ENCODE measurements at regions not wholly inside any gene's neighbourhood (a gene's known extent, or its start where the extent isn't known, plus 50 kb on each side); places are given as distances from the start of the nearest gene placed in this dataset.

DNA sequence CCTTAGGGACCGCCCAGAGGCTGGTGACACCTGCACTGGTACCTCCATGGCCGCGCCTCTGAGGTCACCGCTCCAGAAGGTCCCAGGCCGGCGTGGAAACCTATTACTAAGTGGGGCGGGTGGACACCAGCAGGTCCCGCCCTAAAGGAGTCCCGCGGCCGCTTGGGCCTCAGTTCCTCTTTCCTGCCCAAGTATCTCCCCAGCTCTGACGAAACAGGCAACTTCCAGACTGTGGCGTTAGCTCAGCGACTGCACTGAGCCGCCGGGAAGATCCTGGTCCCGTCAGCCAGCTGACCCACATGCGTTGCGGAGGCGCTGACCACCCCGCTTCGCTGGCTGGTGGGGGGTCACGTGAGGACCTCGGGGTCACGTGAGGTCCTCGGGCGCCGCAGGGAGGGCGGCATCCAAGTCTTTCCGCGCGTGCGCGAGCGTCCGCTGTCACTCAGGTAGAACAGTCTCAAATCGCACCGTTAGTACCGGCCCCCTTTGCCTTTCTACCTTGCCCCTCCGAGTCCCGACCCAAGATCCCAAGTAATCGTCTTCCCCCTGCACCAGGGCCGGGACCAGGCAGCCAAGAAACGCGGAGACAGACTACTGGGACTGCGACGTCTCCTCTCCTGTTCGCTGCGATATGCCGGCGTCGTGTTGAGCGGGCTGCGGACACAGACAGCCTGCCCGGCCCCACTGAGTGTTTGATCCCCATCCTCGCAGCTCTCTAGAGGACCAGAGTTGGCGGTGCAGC lies 53.7 kb upstream of the KDM4C start:
- DNase-seq: peak; percentile 74 to 92

DNA sequence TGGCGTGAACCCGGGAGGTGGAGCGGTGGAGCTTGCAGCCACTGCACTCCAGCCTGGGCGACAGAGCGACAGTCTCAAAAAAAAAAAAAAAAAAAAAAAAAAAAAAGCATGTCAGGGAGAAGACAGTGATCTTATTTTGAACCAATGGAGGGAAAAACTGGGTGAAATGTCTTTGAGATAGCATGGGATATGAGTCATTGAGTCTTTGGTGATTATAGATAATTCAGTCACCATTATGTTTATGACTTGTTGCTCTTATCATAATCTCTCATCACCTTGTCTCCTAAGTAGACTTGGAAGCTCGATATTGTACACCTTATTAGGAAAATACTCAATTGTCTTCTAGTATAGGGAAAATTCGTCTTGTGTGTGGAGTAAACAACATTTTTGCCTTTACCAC lies 55.1 kb upstream of the KDM4C start:
- no peak for DNase-seq

DNA sequence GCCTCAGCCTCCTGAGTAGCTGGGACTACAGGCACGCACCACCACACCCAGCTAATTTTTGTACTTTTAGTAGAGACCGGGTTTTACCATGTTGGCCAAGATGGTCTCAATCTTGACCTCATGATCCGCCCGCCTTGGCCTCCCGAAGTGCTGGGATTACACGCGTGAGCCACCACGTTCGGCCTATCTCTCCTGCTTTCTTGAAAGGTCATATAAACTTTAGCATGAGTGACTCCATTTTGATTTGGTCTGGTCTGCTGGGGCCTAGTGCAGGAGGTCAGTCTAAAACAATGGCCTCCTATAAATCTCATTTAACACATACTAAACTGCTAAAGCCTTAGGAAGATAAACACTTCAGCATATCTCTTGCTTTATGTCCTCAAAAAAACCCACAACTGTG lies 50.6 kb upstream of the GLDC start:
- DNase-seq: no peak

DNA sequence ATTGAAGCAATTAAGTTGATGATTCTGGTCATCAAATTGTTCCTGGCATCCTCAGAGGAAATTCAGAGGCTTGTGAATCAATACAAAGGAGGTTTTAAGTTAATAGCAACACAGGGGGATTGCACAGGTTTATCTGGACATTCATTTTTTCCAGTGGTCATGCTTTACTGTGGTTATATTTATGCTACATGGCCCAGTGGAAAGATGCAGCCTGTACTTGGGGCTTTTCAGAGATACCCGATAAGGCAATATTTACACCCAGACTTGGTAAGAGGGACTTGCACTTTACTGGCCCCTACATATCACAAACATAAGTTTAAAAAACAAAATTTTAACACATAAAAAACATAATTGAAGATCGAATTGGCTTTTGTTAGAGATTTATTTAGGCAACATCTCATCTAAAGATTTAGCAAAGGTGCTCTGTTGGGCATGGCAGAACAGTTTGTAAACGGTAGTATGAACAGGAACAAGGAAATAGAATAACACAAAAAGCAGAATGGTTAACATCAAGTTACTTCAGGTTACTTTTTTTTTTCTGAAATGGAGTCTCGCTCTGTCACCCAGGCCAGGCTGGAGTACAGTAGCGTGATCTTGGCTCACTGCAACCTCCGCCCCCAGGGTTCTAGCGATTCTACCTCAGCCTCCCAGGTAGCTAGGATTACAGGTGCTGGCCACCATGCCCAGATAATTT lies 49.7 kb upstream of the GLDC start:
- DNase-seq: no peak

Measured in NCI-H526 (cell line).